ENCODE measurements at regions not wholly inside any gene's neighbourhood (a gene's known extent, or its start where the extent isn't known, plus 50 kb on each side); places are given as distances from the start of the nearest gene placed in this dataset.

DNA sequence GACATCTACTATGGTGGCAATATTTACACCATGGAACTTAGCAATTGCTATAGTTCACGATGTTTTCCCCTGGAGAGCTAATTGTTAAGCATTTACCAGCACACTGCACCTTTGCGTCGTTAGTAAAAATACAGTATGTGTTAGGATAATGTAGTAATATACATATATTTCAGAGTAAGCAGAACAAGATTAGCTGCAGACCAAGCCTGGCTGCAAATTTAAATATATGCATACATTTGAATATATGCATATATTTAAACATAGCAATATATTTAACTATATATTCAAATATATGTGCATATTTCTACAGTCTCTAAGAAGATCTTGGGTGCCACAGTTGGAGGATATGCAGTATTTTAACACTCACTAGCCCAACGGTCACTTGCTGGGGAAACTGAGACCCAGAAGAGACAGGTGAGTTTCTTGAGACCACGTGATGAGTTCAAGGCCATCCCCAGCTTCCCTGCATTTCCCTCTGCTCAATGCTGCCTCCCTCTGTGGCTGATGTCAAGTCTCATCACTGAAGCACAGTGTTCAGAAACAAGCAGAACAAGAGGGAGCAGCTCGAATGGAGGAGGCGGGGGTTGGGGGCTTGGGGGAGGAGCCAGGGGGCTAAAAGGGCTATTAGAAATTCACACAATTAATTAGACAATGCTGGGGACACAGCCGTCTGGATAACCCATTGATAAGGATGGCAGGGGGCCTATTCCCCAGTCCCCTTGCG is 708.0 kb downstream of the MED13L start:
- no peak overlapping the region for H3K4me3 Mint-ChIP-seq (ENCODE audit: unreplicated experiment)
- no peak overlapping the region for H3K27ac Mint-ChIP-seq (ENCODE audit: low read depth, unreplicated experiment)
- peaks cover 7% of the 10 kb centered on the region for H3K9me3 Mint-ChIP-seq (ENCODE audit: unreplicated experiment)
- DNase-seq (ENCODE audit: unreplicated experiment), result no peak
- peaks cover 6% of the 10 kb centered on the region for H3K36me3 Mint-ChIP-seq (ENCODE audit: insufficient read depth, unreplicated experiment)
- ChIA-PET CTCF (no interaction called here), POLR2A (no interaction called here)
- no TSS peak for BruUV-seq (replicated peaks)
- no peaks in the 10 kb centered on the region for H3K4me1 Mint-ChIP-seq (ENCODE audit: insufficient read depth, unreplicated experiment)
- H3K27me3 Mint-ChIP-seq (ENCODE audit: insufficient read depth, unreplicated experiment), result no peaks in the 10 kb centered on the region
- TF ChIP-seq, protein P1, sequence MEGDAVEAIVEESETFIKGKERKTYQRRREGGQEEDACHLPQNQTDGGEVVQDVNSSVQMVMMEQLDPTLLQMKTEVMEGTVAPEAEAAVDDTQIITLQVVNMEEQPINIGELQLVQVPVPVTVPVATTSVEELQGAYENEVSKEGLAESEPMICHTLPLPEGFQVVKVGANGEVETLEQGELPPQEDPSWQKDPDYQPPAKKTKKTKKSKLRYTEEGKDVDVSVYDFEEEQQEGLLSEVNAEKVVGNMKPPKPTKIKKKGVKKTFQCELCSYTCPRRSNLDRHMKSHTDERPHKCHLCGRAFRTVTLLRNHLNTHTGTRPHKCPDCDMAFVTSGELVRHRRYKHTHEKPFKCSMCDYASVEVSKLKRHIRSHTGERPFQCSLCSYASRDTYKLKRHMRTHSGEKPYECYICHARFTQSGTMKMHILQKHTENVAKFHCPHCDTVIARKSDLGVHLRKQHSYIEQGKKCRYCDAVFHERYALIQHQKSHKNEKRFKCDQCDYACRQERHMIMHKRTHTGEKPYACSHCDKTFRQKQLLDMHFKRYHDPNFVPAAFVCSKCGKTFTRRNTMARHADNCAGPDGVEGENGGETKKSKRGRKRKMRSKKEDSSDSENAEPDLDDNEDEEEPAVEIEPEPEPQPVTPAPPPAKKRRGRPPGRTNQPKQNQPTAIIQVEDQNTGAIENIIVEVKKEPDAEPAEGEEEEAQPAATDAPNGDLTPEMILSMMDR (IDR thresholded peaks at IDR 0.05; ENCODE audit: unreplicated experiment), result no peak
- intact Hi-C loops (cut with micrococcal nuclease), result loop anchor here (1.0 kb wide), 1 partner anchor 16 kb away; no protein-coding TSS in a partner anchor

DNA sequence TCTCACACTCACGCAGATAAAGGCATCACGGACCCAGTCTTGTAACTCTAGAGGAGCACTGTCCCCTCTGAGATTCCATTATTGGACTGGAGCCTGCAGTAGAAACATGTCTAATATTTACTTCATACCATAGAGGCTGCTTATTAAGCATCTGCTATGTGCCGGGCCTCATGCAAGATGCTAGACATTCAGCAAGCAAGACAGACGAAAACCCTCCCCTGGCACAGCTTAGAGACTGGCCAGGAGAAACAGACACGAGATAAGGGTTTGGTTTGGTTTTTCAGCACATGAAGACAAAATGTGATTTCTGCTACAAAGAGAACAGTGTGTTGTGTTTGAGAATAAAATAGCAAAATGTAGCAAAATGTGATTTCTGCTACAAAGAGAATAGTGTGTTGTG is 719.2 kb downstream of the MED13L start:
- H3K27me3 Mint-ChIP-seq (ENCODE audit: insufficient read depth, unreplicated experiment), result no peaks in the 10 kb centered on the region
- ChIA-PET POLR2A (interaction anchor here (0.6 kb wide), 1 partner anchor 874 kb away, joined by 3 read pairs; the partner anchor contains the start of gene TBX3), CTCF (interaction anchor here (0.8 kb wide), 1 partner anchor 626 kb away, joined by 3 read pairs; no protein-coding TSS in a partner anchor)
- no peaks in the 10 kb centered on the region for H3K4me1 Mint-ChIP-seq (ENCODE audit: insufficient read depth, unreplicated experiment)
- peaks cover 7% of the 10 kb centered on the region for H3K9me3 Mint-ChIP-seq (ENCODE audit: unreplicated experiment)
- no peak for DNase-seq (ENCODE audit: unreplicated experiment)
- no peaks in the 10 kb centered on the region for H3K36me3 Mint-ChIP-seq (ENCODE audit: insufficient read depth, unreplicated experiment)
- TF ChIP-seq, protein P1 (IDR thresholded peaks at IDR 0.05; ENCODE audit: unreplicated experiment), result no peak
- BruUV-seq (replicated peaks), result no TSS peak
- no peak overlapping the region for H3K4me3 Mint-ChIP-seq (ENCODE audit: unreplicated experiment)
- no peak overlapping the region for H3K27ac Mint-ChIP-seq (ENCODE audit: low read depth, unreplicated experiment)
- intact Hi-C loops (cut with micrococcal nuclease), result no loop called here

DNA sequence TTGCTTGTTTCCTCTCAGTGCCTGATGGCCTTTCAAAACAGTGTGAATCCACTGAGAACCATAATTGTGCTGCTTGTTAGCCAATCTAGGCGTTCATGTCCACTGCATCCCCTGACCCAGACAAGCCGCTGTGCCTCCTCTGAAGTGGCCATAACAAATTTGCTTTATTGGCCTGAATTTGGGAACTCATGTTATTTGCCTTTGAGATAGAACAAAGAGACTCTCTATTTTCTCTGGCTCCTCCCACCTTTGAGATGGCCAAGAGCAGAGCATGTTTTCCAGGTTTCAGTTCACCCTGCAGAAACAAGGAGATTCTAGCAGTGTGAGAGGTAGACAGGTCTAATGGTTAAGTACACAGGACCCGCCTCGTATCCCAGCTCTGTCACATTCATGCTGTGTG is 723.9 kb downstream of the MED13L start:
- no peak for DNase-seq (ENCODE audit: unreplicated experiment)
- H3K27me3 Mint-ChIP-seq (ENCODE audit: insufficient read depth, unreplicated experiment), result no peaks in the 10 kb centered on the region
- no peak overlapping the region for H3K27ac Mint-ChIP-seq (ENCODE audit: low read depth, unreplicated experiment)
- intact Hi-C loops (cut with micrococcal nuclease), result no loop called here
- CTCF ChIA-PET, result no interaction called here
- TF ChIP-seq, protein P1 (IDR thresholded peaks at IDR 0.05; ENCODE audit: unreplicated experiment), result no peak
- H3K9me3 Mint-ChIP-seq (ENCODE audit: unreplicated experiment), result peaks cover 14% of the 10 kb centered on the region
- no peaks in the 10 kb centered on the region for H3K4me1 Mint-ChIP-seq (ENCODE audit: insufficient read depth, unreplicated experiment)
- no peaks in the 10 kb centered on the region for H3K36me3 Mint-ChIP-seq (ENCODE audit: insufficient read depth, unreplicated experiment)
- POLR2A ChIA-PET, result no interaction called here
- BruUV-seq (replicated peaks), result no TSS peak
- H3K4me3 Mint-ChIP-seq (ENCODE audit: unreplicated experiment), result no peak overlapping the region

DNA sequence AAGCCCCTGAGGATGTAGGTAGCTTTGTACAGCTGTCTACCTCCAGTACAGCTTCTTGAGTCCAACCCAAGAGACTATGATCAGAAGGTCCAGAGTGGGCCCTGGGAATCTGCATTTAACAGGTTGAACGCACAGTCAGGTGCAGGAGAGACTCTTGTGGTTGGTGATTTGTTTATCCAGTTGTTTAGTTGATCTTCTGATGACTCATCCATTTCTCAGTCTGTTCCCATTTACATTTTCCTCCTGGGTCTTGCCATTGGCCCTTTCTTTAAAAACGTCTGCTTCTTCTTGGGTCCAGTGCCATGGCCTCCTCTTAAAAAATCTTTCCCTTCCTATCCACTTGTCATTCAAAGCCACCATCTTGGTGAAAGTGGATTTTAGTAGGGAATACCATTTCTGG is 734.2 kb downstream of the MED13L start:
- no TSS peak for BruUV-seq (replicated peaks)
- Mint-ChIP-seq H3K4me1 (ENCODE audit: insufficient read depth, unreplicated experiment) (peaks cover 16% of the 10 kb centered on the region), H3K27me3 (ENCODE audit: insufficient read depth, unreplicated experiment) (no peaks in the 10 kb centered on the region), H3K9me3 (ENCODE audit: unreplicated experiment) (peaks cover 6% of the 10 kb centered on the region), H3K36me3 (ENCODE audit: insufficient read depth, unreplicated experiment) (peaks cover 4% of the 10 kb centered on the region), H3K4me3 (ENCODE audit: unreplicated experiment) (no peak overlapping the region), H3K27ac (ENCODE audit: low read depth, unreplicated experiment) (no peak overlapping the region)
- TF ChIP-seq, protein P1 (IDR thresholded peaks at IDR 0.05; ENCODE audit: unreplicated experiment), result no peak
- POLR2A ChIA-PET, result no interaction called here
- CTCF ChIA-PET, result no interaction called here
- DNase-seq (ENCODE audit: unreplicated experiment), result peak; percentile 31
- intact Hi-C loops (cut with micrococcal nuclease), result no loop called here
